H9 (cell line): ENCODE measurements at regions not wholly inside any gene's neighbourhood (a gene's known extent, or its start where the extent isn't known, plus 50 kb on each side); places are given as distances from the start of the nearest gene placed in this dataset.

Experiments
- DNase-seq: peaks from one replicate; pipeline ENCODE4 v3.0.0-alpha.2; 2017
- H2AFZ ChIP-seq: one replicate; pipeline ENCODE4 v1.6.1; 2013; ENCODE audit warnings: mild to moderate bottlenecking, low read length, control low read depth, moderate library complexity
- H2AK5ac ChIP-seq: 2 replicates; pipeline ENCODE4 v1.6.1; 2013; ENCODE audit warnings: low read length, control low read depth, mixed read lengths; ENCODE audit not compliant: insufficient read length
- H2BK120ac ChIP-seq: one replicate; pipeline ENCODE4 v1.6.1; 2013; ENCODE audit warnings: low read depth, mild to moderate bottlenecking, low read length, control low read depth, inconsistent platforms; ENCODE audit not compliant: poor library complexity, severe bottlenecking
- H2BK12ac ChIP-seq: 2 replicates; pipeline ENCODE4 v1.6.1; 2013; ENCODE audit warnings: low read length, control low read depth, mixed read lengths, low read depth; ENCODE audit not compliant: insufficient read length
- H2BK15ac ChIP-seq: 2 replicates; pipeline ENCODE4 v1.6.1; 2013; ENCODE audit warnings: low read depth, low read length, control low read depth
- H2BK20ac ChIP-seq: one replicate; pipeline ENCODE4 v1.6.1; 2013; ENCODE audit warnings: low read depth, mild to moderate bottlenecking, low read length, control low read depth, inconsistent platforms; ENCODE audit not compliant: poor library complexity, severe bottlenecking
- H2BK5ac ChIP-seq: 2 replicates; pipeline ENCODE4 v1.6.1; 2013; ENCODE audit warnings: low read length, control low read depth, mixed read lengths; ENCODE audit not compliant: insufficient read length
- H3K14ac ChIP-seq: 2 replicates; pipeline ENCODE4 v1.6.1; 2013; ENCODE audit warnings: low read length, control low read depth; ENCODE audit not compliant: insufficient read depth
- H3K18ac ChIP-seq: 2 replicates; pipeline ENCODE4 v1.6.1; 2013; ENCODE audit warnings: low read depth, mild to moderate bottlenecking, mixed read lengths, low read length, control low read depth; ENCODE audit not compliant: insufficient read length
- H3K23ac ChIP-seq: 2 replicates; pipeline ENCODE4 v1.6.1; 2013; ENCODE audit warnings: low read length, control low read depth, mixed read lengths, low read depth; ENCODE audit not compliant: insufficient read length
- H3K23me2 ChIP-seq: 2 replicates; pipeline ENCODE4 v1.6.1; 2013; ENCODE audit warnings: low read depth, mild to moderate bottlenecking, mixed read lengths, low read length, control low read depth; ENCODE audit not compliant: insufficient read length, poor library complexity, severe bottlenecking
- H3K27ac ChIP-seq: 2 replicates; pipeline ENCODE4 v1.5.1; 2013; ENCODE audit warnings: low read length, control low read depth, mixed read lengths, low read depth; ENCODE audit not compliant: insufficient read length
- H3K27me3 ChIP-seq: 2 replicates; pipeline ENCODE4 v1.6.1; 2013; ENCODE audit warnings: low read length, control low read depth, inconsistent platforms; ENCODE audit not compliant: insufficient read depth
- H3K4ac ChIP-seq: 2 replicates; pipeline ENCODE4 v1.6.1; 2013; ENCODE audit warnings: low read depth, mild to moderate bottlenecking, control low read depth, inconsistent platforms, low read length, moderate library complexity
- H3K4me1 ChIP-seq: 2 replicates; pipeline ENCODE4 v1.6.1; 2013; ENCODE audit warnings: low read length, control low read depth, inconsistent platforms; ENCODE audit not compliant: insufficient read depth
- H3K4me2 ChIP-seq: 2 replicates; pipeline ENCODE4 v1.6.1; 2013; ENCODE audit warnings: low read length, control low read depth, mixed read lengths; ENCODE audit not compliant: insufficient read length, insufficient read depth
- H3K56ac ChIP-seq: 2 replicates; pipeline ENCODE4 v1.6.1; 2013; ENCODE audit warnings: low read depth, mild to moderate bottlenecking, mixed read lengths, low read length, control low read depth; ENCODE audit not compliant: insufficient read length
- H3K79me1 ChIP-seq: 2 replicates; pipeline ENCODE4 v1.6.1; 2013; ENCODE audit warnings: low read depth, mild to moderate bottlenecking, moderate library complexity, low read length, control low read depth, inconsistent platforms; ENCODE audit not compliant: insufficient read depth, poor library complexity, severe bottlenecking
- H3K79me2 ChIP-seq: 2 replicates; pipeline ENCODE4 v1.6.1; 2013; ENCODE audit warnings: low read length, control low read depth, inconsistent platforms; ENCODE audit not compliant: insufficient read depth
- H3K9ac ChIP-seq: 2 replicates; pipeline ENCODE4 v1.6.1; 2013; ENCODE audit warnings: low read length, control low read depth, mixed read lengths; ENCODE audit not compliant: insufficient read length; ENCODE audit errors: extremely low read depth
- H3K9me3 ChIP-seq: one replicate; pipeline ENCODE4 v1.6.1; 2013; ENCODE audit warnings: low read depth, low read length, inconsistent platforms; ENCODE audit not compliant: control insufficient read depth
- H3T11ph ChIP-seq: one replicate; pipeline ENCODE4 v1.6.1; 2013; ENCODE audit warnings: mild to moderate bottlenecking, low read length, control low read depth, inconsistent platforms
- H4K20me1 ChIP-seq: one replicate; pipeline ENCODE4 v1.6.1; 2013; ENCODE audit not compliant: control insufficient read depth, insufficient read length, insufficient read depth
- H4K5ac ChIP-seq: 2 replicates; pipeline ENCODE4 v1.6.1; 2013; ENCODE audit warnings: low read depth, mild to moderate bottlenecking, mixed read lengths, low read length, control low read depth; ENCODE audit not compliant: insufficient read length
- H4K8ac ChIP-seq: replicated peaks from 2 replicates; pipeline ENCODE4 v1.6.1; 2013; ENCODE audit warnings: low read length, control low read depth, mixed read lengths, low read depth; ENCODE audit not compliant: insufficient read length
- H4K91ac ChIP-seq: 2 replicates; pipeline ENCODE4 v1.6.1; 2013; ENCODE audit warnings: low read depth, mild to moderate bottlenecking, moderate library complexity, mixed read lengths, low read length, control low read depth; ENCODE audit not compliant: insufficient read length
- H3K27ac Mint-ChIP-seq, 3 experiments: 2 replicates in 2 of 3; 3 replicates in 1 of 3; pipeline ENCODE4 v1.8.0; 2020 to 2021; ENCODE audit warnings: mixed read lengths in 3 of 3, mild to moderate bottlenecking in 1 of 3, moderate library complexity in 1 of 3
- H3K27me3 Mint-ChIP-seq: 2 replicates; pipeline ENCODE4 v1.8.0; 2021; ENCODE audit warnings: low read depth, mild to moderate bottlenecking, moderate library complexity, mixed read lengths
- H3K36me3 Mint-ChIP-seq, 3 experiments: 2 replicates in 2 of 3; 3 replicates in 1 of 3; pipeline ENCODE4 v1.8.0; 2020 to 2021; ENCODE audit warnings: low read depth in 3 of 3, mixed read lengths in 3 of 3; ENCODE audit not compliant: insufficient read depth in 1 of 3
- H3K4me1 Mint-ChIP-seq, 2 experiments: 2 replicates each; pipeline ENCODE4 v1.8.0; 2020; ENCODE audit warnings: mixed read lengths in 2 of 2
- H3K4me3 Mint-ChIP-seq, 2 experiments: 2 replicates in 1 of 2; 3 replicates in 1 of 2; pipeline ENCODE4 v1.8.0; 2020 to 2021; ENCODE audit warnings: mild to moderate bottlenecking in 2 of 2, mixed read lengths in 2 of 2, moderate library complexity in 1 of 2
- H3K9me3 Mint-ChIP-seq, 2 experiments: 2 replicates in 1 of 2; 3 replicates in 1 of 2; pipeline ENCODE4 v1.8.0; 2020; ENCODE audit warnings: mild to moderate bottlenecking in 2 of 2, mixed read lengths in 2 of 2, moderate library complexity in 1 of 2
- WGBS: extraction: QIAGEN DNeasy Blood & Tissue Kit; methylation state at CpG from one replicate; pipeline ENCODE4 v1.1.7; 2013; ENCODE audit warnings: missing lambda C conversion rate, low lambda C conversion rate, mixed read lengths; ENCODE audit not compliant: insufficient read length; ENCODE audit errors: extremely low coverage; 5-methylcytosine and 5-hydroxymethylcytosine counted together
- TF ChIP-seq, protein P1 (sequence below): fragments of 200-600 bp; sonication (generic); conservative IDR thresholded peaks from 3 replicates; pipeline ENCODE4 v1.8.0; 2021; ENCODE audit warnings: antibody characterized with exemption, mild to moderate bottlenecking

DNA sequence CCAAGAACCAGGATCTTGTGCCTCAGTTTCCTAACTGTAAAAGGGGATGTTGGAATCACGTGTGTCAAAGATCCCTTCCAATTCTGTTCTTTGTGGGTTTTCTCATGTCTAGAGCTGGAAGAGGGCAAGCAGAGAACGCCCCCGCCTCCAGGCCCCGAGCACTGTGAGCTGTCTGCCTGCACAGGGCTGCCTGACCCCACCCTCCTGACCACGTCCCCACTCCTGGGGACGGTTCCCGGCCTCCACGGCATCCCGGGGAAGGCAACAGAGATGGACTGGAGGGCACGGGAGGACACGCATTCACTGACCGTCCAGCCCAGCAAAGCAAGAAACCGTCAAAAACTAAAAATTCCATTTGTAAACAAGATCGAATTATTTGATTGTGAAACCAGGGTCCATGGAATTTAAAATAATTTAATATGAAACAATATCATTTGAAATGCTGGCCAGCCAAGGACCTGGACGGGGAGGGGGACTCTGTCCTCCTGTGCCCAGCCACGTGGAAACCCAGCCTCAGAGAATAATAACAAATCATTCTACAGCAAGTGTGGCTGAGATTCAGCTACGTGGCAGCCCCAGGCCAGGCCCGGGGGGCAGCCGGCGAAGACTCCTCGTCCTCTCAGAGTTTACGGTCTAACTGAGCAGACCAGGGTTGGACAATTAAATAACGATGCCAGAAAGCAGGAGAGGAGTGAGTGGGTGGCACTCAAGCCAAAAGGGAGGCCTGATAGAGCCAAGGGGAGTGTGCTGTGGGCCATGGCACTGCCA lies 87.3 kb upstream of the DIO3 start:
- WGBS, result no CpG with 5 or more reads among the region's 23 CpGs

More for the DNA sequence above, 87.3 kb upstream of the DIO3 start:
- H3K27me3 Mint-ChIP-seq, result peaks cover 1% of the 10 kb centered on the region
- Histone ChIP-seq H3K14ac (no peak overlapping the region), H4K5ac (no peak overlapping the region), H3K9ac (no peak overlapping the region), H3K27ac (no peak overlapping the region), H4K8ac (no peak overlapping the region), H3K79me1 (no peaks in the 10 kb centered on the region), H3K4me2 (no peak overlapping the region), H3K23ac (no peak overlapping the region), H4K91ac (no peak overlapping the region), H3K18ac (no peak overlapping the region), H3K79me2 (no peaks in the 10 kb centered on the region), H2BK12ac (no peak overlapping the region), H2BK120ac (no peak overlapping the region), H3K4ac (no peak overlapping the region), H2AK5ac (no peak overlapping the region), H2BK20ac (no peak overlapping the region), H4K20me1 (no peaks in the 10 kb centered on the region), H3K56ac (no peak overlapping the region), H3T11ph (no peak overlapping the region), H3K27me3 (no peaks in the 10 kb centered on the region), H2BK5ac (no peak overlapping the region), H3K23me2 (no peaks in the 10 kb centered on the region), H3K9me3 (no peaks in the 10 kb centered on the region), H3K4me1 (no peaks in the 10 kb centered on the region; the same call in 1 of the 2 replicates), H2AFZ (no peak overlapping the region), H2BK15ac (no peak overlapping the region)
- no peak for DNase-seq
- H3K4me3 Mint-ChIP-seq, result no peak overlapping the region
- H3K9me3 Mint-ChIP-seq, result no peaks in the 10 kb centered on the region
- peak overlapping the region in 1 of 3 experiments; percentile 80; a peak in 1 of 7 replicates for H3K27ac Mint-ChIP-seq
- TF ChIP-seq, protein P1, sequence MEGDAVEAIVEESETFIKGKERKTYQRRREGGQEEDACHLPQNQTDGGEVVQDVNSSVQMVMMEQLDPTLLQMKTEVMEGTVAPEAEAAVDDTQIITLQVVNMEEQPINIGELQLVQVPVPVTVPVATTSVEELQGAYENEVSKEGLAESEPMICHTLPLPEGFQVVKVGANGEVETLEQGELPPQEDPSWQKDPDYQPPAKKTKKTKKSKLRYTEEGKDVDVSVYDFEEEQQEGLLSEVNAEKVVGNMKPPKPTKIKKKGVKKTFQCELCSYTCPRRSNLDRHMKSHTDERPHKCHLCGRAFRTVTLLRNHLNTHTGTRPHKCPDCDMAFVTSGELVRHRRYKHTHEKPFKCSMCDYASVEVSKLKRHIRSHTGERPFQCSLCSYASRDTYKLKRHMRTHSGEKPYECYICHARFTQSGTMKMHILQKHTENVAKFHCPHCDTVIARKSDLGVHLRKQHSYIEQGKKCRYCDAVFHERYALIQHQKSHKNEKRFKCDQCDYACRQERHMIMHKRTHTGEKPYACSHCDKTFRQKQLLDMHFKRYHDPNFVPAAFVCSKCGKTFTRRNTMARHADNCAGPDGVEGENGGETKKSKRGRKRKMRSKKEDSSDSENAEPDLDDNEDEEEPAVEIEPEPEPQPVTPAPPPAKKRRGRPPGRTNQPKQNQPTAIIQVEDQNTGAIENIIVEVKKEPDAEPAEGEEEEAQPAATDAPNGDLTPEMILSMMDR, result no peak
- peaks cover 15 to 27% of the 10 kb centered on the region in 2 experiments for H3K4me1 Mint-ChIP-seq
- H3K36me3 Mint-ChIP-seq, result no peaks in the 10 kb centered on the region
